ENCODE measurements at regions not wholly inside any gene's neighbourhood (a gene's known extent, or its start where the extent isn't known, plus 50 kb on each side); places are given as distances from the start of the nearest gene placed in this dataset.
"Not testable (repeated sequence)": the region's sequence is repeated elsewhere in the genome, so short reads cannot be mapped to it uniquely, and the experiment has no call there.

- DNase-seq (ENCODE audit: low read depth): no peak
These were observed 97.5 kb downstream of the DLL1 start for GRCh38 chr6:170193326-170193821.

GRCh38 chr6:170192905-170193304, 98.0 kb downstream of the DLL1 start:
- no peak for DNase-seq (ENCODE audit: low read depth)

- DNase-seq (ENCODE audit: low read depth): not testable (repeated sequence)
These were observed 98.8 kb downstream of the DLL1 start for GRCh38 chr6:170192101-170192500.

- DNase-seq (ENCODE audit: low read depth): no peak
These were observed 100.8 kb downstream of the DLL1 start for GRCh38 chr6:170190046-170190445.

- DNase-seq (ENCODE audit: low read depth): no peak
These were observed 101.6 kb downstream of the DLL1 start for GRCh38 chr6:170189236-170189635.

GRCh38 chr6:170188571-170189001, 102.3 kb downstream of the DLL1 start:
- no peak for DNase-seq (ENCODE audit: low read depth)

- DNase-seq (ENCODE audit: low read depth): no peak
These were observed 103.0 kb downstream of the DLL1 start for GRCh38 chr6:170187669-170188566.

GRCh38 chr6:170186941-170187668, 103.8 kb downstream of the DLL1 start:
- DNase-seq (ENCODE audit: low read depth): no peak

- no peak for DNase-seq (ENCODE audit: low read depth)
These were observed 104.6 kb downstream of the DLL1 start for GRCh38 chr6:170186006-170186935.

GRCh38 chr6:170185175-170185978, 105.5 kb downstream of the DLL1 start:
- DNase-seq (ENCODE audit: low read depth): no peak

GRCh38 chr6:170184316-170184715, 106.6 kb downstream of the DLL1 start:
- DNase-seq (ENCODE audit: low read depth): no peak

- no peak for DNase-seq (ENCODE audit: low read depth)
These were observed 107.4 kb downstream of the DLL1 start for GRCh38 chr6:170183521-170183920.

- no peak for DNase-seq (ENCODE audit: low read depth)
These were observed 108.1 kb downstream of the DLL1 start for GRCh38 chr6:170182781-170183120.

- DNase-seq (ENCODE audit: low read depth): no peak
These were observed 108.6 kb downstream of the DLL1 start for GRCh38 chr6:170182093-170182780.

- DNase-seq (ENCODE audit: low read depth): no peak
These were observed 109.6 kb downstream of the DLL1 start for GRCh38 chr6:170181338-170181690.

- DNase-seq (ENCODE audit: low read depth): no peak
These were observed 110.1 kb downstream of the DLL1 start for GRCh38 chr6:170180671-170181337.

- DNase-seq (ENCODE audit: low read depth): no peak
These were observed 111.1 kb downstream of the DLL1 start for GRCh38 chr6:170179616-170180324.

- DNase-seq (ENCODE audit: low read depth): no peak
These were observed 112.1 kb downstream of the DLL1 start for GRCh38 chr6:170178561-170179477.

All from stimulated activated CD4-positive, alpha-beta T cell treated with anti-CD3 and anti-CD28 coated beads, Interleukin-2, amount 100 ng/mL, for 4 hours (primary cell).